ENCODE measurements at regions not wholly inside any gene's neighbourhood (a gene's known extent, or its start where the extent isn't known, plus 50 kb on each side); places are given as distances from the start of the nearest gene placed in this dataset.
"Not testable (repeated sequence)": the region's sequence is repeated elsewhere in the genome, so short reads cannot be mapped to it uniquely, and the experiment has no call there.

- ATAC-seq (ENCODE audit: poor library complexity): no peak
- intact Hi-C loops (cut with DNase I): no loop called here
- DNase-seq: no peak
Measured at GRCh38 chr3:21954709-21955108, 203.7 kb upstream of the ZNF385D start.

GRCh38 chr3:21955406-21955805, 204.4 kb upstream of the ZNF385D start:
- intact Hi-C loops (cut with DNase I): no loop called here
- no peak for DNase-seq

GRCh38 chr3:21960033-21960432, 209.0 kb upstream of the ZNF385D start:
- DNase-seq: no peak
- intact Hi-C loops (cut with DNase I): no loop called here
- ATAC-seq (ENCODE audit: poor library complexity): no peak

More at GRCh38 chr3:21955406-21955805, 204.4 kb upstream of the ZNF385D start:
- ATAC-seq (ENCODE audit: poor library complexity): no peak

- intact Hi-C loops (cut with DNase I): no loop called here
- DNase-seq (no peak), ATAC-seq (ENCODE audit: poor library complexity) (no peak)
Measured at GRCh38 chr3:21962456-21962855, 211.4 kb upstream of the ZNF385D start.

- intact Hi-C loops (cut with DNase I); DNase-seq; ATAC-seq (ENCODE audit: poor library complexity): not testable (repeated sequence)
Measured at GRCh38 chr3:21966457-21966856, 215.4 kb upstream of the ZNF385D start.

GRCh38 chr3:21979706-21980105, 228.7 kb upstream of the ZNF385D start:
- ATAC-seq (ENCODE audit: poor library complexity) (no peak), DNase-seq (no peak)
- intact Hi-C loops (cut with DNase I): no loop called here

GRCh38 chr3:21989341-21990042, 238.5 kb upstream of the ZNF385D start:
- no peak for DNase-seq

GRCh38 chr3:21991061-21991460, 240.1 kb upstream of the ZNF385D start:
- DNase-seq: no peak
- intact Hi-C loops (cut with DNase I): no loop called here
- no peak for ATAC-seq (ENCODE audit: poor library complexity)

More at GRCh38 chr3:21989341-21990042, 238.5 kb upstream of the ZNF385D start:
- no peak for ATAC-seq (ENCODE audit: poor library complexity)
- intact Hi-C loops (cut with DNase I): no loop called here

GRCh38 chr3:21995079-21995607, 244.1 kb upstream of the ZNF385D start:
- ATAC-seq (ENCODE audit: poor library complexity): no peak
- intact Hi-C loops (cut with DNase I): no loop called here
- DNase-seq: no peak

- no peak for ATAC-seq (ENCODE audit: poor library complexity)
- intact Hi-C loops (cut with DNase I): no loop called here
Measured at GRCh38 chr3:22007368-22007767, 256.4 kb upstream of the ZNF385D start.

GRCh38 chr3:22010997-22011396, 260.0 kb upstream of the ZNF385D start:
- no peak for DNase-seq
- ATAC-seq (ENCODE audit: poor library complexity): no peak
- intact Hi-C loops (cut with DNase I): no loop called here

More at GRCh38 chr3:22007368-22007767, 256.4 kb upstream of the ZNF385D start:
- DNase-seq: no peak

- intact Hi-C loops (cut with DNase I): no loop called here
- DNase-seq: no peak
- no peak for ATAC-seq (ENCODE audit: poor library complexity)
Measured at GRCh38 chr3:22012471-22012870, 261.5 kb upstream of the ZNF385D start.

- intact Hi-C loops (cut with DNase I): no loop called here
- DNase-seq: no peak
- ATAC-seq (ENCODE audit: poor library complexity): no peak
Measured at GRCh38 chr3:22013641-22014040, 262.6 kb upstream of the ZNF385D start.

GRCh38 chr3:22016197-22016596, 265.2 kb upstream of the ZNF385D start:
- intact Hi-C loops (cut with DNase I): no loop called here
- no peak for ATAC-seq (ENCODE audit: poor library complexity)
- no peak for DNase-seq

- DNase-seq; intact Hi-C loops (cut with DNase I); ATAC-seq (ENCODE audit: poor library complexity): not testable (repeated sequence)
Measured at GRCh38 chr3:22024638-22025037, 273.6 kb upstream of the ZNF385D start.

GRCh38 chr3:22029480-22029879, 278.5 kb upstream of the ZNF385D start:
- DNase-seq: no peak
- intact Hi-C loops (cut with DNase I): no loop called here
- no peak for ATAC-seq (ENCODE audit: poor library complexity)

- DNase-seq (no peak), ATAC-seq (ENCODE audit: poor library complexity) (no peak)
- intact Hi-C loops (cut with DNase I): no loop called here
Measured at GRCh38 chr3:22039161-22039560, 288.2 kb upstream of the ZNF385D start.

- intact Hi-C loops (cut with DNase I): no loop called here
- ATAC-seq (ENCODE audit: poor library complexity) (no peak), DNase-seq (no peak)
Measured at GRCh38 chr3:22040150-22040549, 289.1 kb upstream of the ZNF385D start.

GRCh38 chr3:22045882-22046281, 294.9 kb upstream of the ZNF385D start:
- intact Hi-C loops (cut with DNase I): no loop called here
- no peak for ATAC-seq (ENCODE audit: poor library complexity)

GRCh38 chr3:22063500-22063899, 312.5 kb upstream of the ZNF385D start:
- ATAC-seq (ENCODE audit: poor library complexity) (no peak), DNase-seq (no peak)
- intact Hi-C loops (cut with DNase I): no loop called here

More at GRCh38 chr3:22045882-22046281, 294.9 kb upstream of the ZNF385D start:
- no peak for DNase-seq

- intact Hi-C loops (cut with DNase I): no loop called here
Measured at GRCh38 chr3:22068619-22069018, 317.6 kb upstream of the ZNF385D start.

More at GRCh38 chr3:22068619-22069018, 317.6 kb upstream of the ZNF385D start:
- ATAC-seq (ENCODE audit: poor library complexity) (no peak), DNase-seq (no peak)
